GM23248 (cell line): ENCODE measurements at regions not wholly inside any gene's neighbourhood (a gene's known extent, or its start where the extent isn't known, plus 50 kb on each side); places are given as distances from the start of the nearest gene placed in this dataset.

ENCODE experiments used
- EZH2 ChIP-seq: fragments of 200-600 bp; sonication (generic); IDR thresholded peaks from 2 replicates; pipeline ENCODE4 v1.6.1; 2018; ENCODE audit warnings: antibody characterized with exemption, mild to moderate bottlenecking; ENCODE audit not compliant: insufficient read depth, poor library complexity, severe bottlenecking
- EZH2phosphoT487 ChIP-seq: fragments of 200-600 bp; sonication (generic); IDR thresholded peaks from 2 replicates; pipeline ENCODE4 v1.6.1; 2018; ENCODE audit warnings: antibody characterized with exemption, moderate library complexity, mild to moderate bottlenecking, low read depth; ENCODE audit not compliant: insufficient read depth

DNA sequence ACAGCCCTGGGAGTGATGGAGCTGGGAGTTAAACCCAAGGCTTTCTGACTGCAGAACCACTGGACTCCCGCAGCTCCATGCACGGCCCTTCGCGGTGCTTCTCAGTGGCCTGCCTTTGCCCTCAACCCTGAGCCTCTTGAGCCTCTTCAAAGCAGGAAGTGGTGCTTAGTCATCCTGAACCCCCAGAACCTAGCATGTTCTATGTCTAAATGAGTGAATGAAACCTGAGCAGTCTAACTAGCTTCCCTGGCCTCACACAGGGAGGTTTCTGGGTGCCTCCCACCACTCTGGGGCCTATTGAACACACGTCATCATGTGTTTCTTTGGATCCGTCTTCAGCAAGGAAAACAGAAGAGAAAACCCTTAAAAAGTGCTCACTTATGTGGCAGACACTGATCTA lies 117.9 kb upstream of the SFSWAP start:
- TF ChIP-seq EZH2phosphoT487 (no peak), EZH2 (no peak)
